GM21786 (cell line): ENCODE measurements at regions not wholly inside any gene's neighbourhood (a gene's known extent, or its start where the extent isn't known, plus 50 kb on each side); places are given as distances from the start of the nearest gene placed in this dataset.
"Not testable (repeated sequence)": the region's sequence is repeated elsewhere in the genome, so short reads cannot be mapped to it uniquely, and the experiment has no call there.

Experiments
- ATAC-seq: cut with Tn5 transposase; IDR thresholded peaks from one replicate; pipeline ENCODE4 v1.9.1; 2021; ENCODE audit not compliant: unreplicated experiment

DNA sequence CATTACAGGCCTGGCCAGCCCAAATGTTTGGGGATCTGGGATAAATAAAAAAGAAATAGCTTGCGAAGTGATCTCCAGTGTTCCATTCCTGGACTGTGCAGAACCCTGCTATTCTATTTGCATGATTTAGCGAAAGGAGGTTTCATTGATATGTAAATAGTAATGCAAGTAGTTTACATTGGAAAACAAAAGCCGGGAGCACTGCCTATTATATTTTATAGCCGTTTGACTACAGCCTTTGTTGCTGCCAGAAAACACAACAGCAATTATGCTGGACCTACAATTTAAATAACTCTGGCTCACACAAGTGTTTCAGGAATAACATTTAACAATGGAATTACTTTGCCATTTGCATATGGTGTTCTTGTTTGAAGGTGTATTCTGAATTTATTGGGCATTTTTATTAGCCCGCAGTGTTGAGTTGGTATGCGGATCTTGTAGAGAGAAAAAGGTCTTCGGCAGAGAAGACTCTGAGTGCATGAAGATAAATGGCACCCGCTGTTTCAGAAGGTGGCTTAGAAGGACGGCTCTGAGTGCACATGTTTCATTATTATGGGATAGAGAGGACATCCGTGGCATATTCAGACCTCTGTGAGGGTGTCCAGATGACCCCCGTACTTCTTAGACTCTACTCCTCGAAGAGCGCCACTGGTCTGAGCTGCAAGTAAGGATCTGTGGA, 315.0 kb downstream of the BRD1 start:
- no peak for ATAC-seq

- not testable (repeated sequence) for ATAC-seq
Observed at GRCh38 chr22:49511393-49512189, 316.1 kb downstream of the BRD1 start.

DNA sequence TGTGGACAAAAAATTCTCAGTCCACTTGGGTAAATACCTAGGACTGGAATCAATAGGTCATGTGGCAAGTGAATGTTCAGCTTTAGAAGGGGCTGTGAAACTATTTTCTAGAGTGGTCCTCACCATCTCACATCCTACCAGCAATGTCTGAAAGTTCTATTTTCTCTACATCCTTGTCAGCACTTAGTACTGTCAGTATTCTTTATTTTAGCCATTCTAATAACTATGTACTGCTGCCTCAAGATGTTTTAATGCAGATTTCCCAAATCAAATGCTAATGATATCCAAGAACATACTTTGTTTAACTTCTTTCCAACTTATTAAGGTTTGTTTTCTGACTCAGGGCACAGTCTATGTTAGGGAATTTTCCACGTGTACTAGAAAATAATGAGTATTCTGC, 317.0 kb downstream of the BRD1 start:
- no peak for ATAC-seq

DNA sequence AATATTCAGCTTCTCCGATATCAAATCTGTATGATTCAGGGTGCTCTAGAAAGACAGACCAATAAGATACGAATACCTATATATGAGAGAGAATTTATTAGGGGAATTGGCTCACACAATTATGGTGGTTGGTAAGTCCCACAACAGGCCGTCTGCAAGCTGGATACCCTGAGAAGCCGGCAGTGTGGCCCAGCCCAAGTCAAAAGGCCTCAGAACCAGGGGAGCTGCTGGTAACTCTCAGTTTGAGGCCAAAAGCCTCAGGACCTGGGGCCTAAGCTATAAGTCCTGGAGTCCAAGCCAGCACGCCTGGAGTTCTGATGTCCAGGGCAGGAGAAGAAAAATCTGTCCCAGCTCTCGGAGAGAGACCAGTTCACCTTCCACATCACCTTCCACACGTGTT, 318.7 kb downstream of the BRD1 start:
- ATAC-seq = no peak

- ATAC-seq = no peak
Observed at GRCh38 chr22:49508561-49508960, 319.1 kb downstream of the BRD1 start.

GRCh38 chr22:49507607-49508292, 319.9 kb downstream of the BRD1 start:
- no peak for ATAC-seq

- no peak for ATAC-seq
Observed at GRCh38 chr22:49506010-49506400, 321.7 kb downstream of the BRD1 start.

GRCh38 chr22:49505337-49506009, 322.2 kb downstream of the BRD1 start:
- no peak for ATAC-seq

DNA sequence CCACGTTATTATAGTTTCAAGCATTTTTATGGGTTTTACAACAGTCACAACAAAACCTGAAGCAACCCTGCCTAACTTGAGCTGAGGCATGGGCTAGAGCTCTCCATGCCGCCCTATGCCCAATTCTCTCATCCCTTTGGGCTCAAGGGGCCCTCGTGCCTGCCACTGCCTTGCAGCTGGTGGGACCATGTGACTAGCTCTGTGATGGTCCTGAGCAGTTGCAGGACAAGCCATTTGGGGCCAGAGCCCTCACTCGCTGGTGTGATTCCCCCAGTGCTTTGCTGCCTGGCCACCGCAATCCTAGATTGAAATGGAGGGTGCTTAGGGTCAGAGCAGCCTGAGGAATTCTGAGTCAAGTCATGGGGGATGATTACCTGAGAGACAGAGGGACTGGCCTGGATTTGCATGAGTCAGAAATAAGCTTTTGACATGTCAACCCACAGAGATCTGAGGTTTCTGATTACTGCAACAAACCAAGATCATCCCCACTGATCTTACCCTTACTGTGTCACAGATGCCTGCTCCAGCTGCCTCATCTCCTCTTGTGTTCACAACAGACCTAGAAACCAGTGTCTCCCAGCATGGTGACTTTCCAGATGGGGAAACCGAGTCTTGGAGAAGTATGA, 323.7 kb downstream of the BRD1 start:
- ATAC-seq = no peak

GRCh38 chr22:49503321-49503720, 324.4 kb downstream of the BRD1 start:
- ATAC-seq = no peak

GRCh38 chr22:49502126-49502826, 325.4 kb downstream of the BRD1 start:
- ATAC-seq = no peak

GRCh38 chr22:49500942-49501395, 326.7 kb downstream of the BRD1 start:
- no peak for ATAC-seq

DNA sequence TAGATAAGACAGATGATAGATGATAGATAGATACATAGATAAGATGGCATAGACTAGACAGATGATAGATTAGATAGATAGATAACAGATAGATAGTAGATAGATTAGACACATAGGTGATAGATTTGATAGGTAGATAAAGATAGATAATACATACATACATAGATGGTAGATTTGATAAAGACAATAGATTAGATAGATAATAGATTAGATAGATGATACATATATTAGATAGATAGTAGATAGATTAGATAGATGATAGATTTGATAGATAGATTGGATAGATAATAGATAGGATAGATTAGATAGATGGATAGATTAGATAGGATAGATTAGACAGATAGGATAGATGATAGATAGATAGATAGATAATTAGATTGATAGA, 327.6 kb downstream of the BRD1 start:
- no peak for ATAC-seq

DNA sequence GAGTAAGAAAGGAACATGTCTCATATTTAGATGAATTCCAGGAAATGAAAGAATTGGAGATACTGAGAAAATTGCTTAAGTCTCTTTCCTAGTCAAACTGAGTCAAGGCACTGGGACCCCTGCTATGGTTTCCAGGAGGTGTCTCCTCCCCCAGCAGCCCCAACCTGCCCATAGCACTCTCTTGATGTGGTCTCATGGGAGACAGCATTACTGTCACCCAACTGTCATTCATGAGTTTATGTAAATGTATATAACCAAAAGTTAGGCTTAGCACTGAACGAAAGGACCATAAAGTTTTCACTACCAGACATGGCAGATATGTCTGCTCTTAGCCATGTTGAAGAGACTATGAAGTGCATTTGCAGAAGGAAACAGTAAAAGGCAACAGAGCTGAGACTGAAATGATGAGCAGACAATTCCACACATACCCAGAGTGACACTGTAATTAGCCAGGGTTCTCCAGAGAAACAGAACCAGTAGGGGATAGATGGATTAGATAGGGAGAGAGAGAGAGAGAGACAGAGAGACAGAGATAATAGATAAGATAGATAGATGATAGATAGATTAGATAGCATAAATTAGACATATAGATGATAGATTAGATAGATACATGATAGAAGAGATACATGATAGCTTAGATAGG, 328.1 kb downstream of the BRD1 start:
- no peak for ATAC-seq

- no peak for ATAC-seq
Observed at GRCh38 chr22:49497266-49497665, 330.4 kb downstream of the BRD1 start.

DNA sequence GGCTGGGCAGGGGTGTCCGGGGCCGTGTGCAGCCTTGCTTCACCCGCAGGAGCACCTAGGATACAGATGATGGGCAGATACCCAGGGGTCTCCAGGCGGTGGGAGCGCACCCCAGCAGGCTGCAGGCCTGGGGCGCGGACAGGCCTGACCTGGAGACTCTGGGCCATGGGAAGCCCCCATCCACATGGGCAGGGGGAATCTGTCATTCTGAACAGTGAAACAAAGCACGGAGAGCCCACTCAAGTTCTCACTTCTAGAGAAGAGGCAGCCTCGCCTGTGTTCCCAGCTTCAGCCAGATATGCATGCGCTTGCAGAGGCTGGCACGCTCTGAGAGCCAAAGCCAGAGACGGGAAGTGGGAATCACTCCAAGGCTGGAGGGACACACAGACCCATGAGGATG, 333.1 kb downstream of the BRD1 start:
- no peak for ATAC-seq

- ATAC-seq = no peak
Observed at GRCh38 chr22:49492741-49493251, 334.9 kb downstream of the BRD1 start.

DNA sequence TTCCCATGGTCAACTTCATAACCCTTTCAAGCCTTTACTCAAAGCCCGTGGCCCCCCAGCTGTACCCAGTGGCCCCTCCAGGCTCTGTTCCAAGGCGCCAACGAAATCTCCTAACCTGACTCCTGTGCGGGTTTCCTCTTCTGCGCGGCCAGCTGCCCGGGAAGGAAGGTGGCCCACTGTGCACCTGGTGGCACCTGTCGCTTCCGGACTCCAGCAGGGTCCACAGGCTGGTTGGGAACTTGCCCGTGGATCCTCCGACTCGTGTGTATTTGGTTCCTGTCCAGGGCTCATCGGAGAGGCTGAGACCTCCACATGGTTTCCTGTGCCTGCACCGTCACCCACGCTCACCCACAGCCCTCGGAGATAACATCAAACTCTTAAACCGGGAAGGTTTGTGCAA, 335.4 kb downstream of the BRD1 start:
- ATAC-seq = no peak

- no peak for ATAC-seq
Observed at GRCh38 chr22:49491726-49492125, 335.9 kb downstream of the BRD1 start.

DNA sequence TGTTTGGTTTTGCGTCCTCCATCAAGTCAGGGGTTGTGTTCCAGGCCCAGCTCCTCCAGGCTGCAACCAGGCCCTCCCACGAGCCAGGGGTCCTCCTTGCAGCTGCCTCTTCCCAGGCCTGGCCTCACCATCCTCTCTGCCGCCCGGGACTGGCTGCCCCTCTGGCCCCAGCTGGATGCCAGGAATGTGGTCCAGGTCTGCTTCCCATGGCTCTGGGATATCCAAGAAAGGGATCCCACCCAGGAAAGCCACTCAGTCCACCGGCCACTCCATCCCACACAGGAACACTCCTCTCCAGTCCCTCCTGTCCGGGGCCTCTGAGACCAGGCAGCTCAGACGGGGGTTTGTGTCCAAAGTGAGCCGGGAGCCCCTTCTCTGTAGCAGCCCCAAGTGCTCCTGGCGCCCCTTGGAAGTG, 336.4 kb downstream of the BRD1 start:
- no peak for ATAC-seq
